GM06990 (cell line): ENCODE measurements at regions not wholly inside any gene's neighbourhood (a gene's known extent, or its start where the extent isn't known, plus 50 kb on each side); places are given as distances from the start of the nearest gene placed in this dataset.
A peak's percentile ranks its signal among the peaks of the same experiment; 100 is the strongest.

Experiments
- DNase-seq: peaks from one replicate; pipeline ENCODE4 v3.0.0-alpha.2; 2011; ENCODE audit not compliant: insufficient read length; ENCODE audit errors: extremely low read depth
- H3K27me3 ChIP-seq: replicated peaks from 2 replicates; pipeline ENCODE4 v1.6.0; 2011; ENCODE audit warnings: low read length; ENCODE audit not compliant: control insufficient read depth, insufficient read depth
- H3K36me3 ChIP-seq: 2 replicates; pipeline ENCODE4 v1.5.1; 2011; ENCODE audit warnings: low read length; ENCODE audit not compliant: control insufficient read depth, insufficient read depth
- H3K4me3 ChIP-seq: replicated peaks from 2 replicates; pipeline ENCODE4 v1.5.1; 2011; ENCODE audit warnings: low read depth, mild to moderate bottlenecking, control low read depth, low read length
- CTCF ChIP-seq: IDR thresholded peaks from 2 replicates; pipeline ENCODE4 v1.5.1; 2011; ENCODE audit warnings: low read length, control low read depth, mild to moderate bottlenecking, inconsistent platforms; ENCODE audit not compliant: insufficient read depth, poor library complexity, severe bottlenecking

GRCh38 chr3:59392116-59392515 is 342.3 kb upstream of the CFAP20DC start:
- DNase-seq: no peak
- no peaks in the 10 kb centered on the region for H3K36me3 ChIP-seq
- H3K27me3 ChIP-seq: no peaks in the 10 kb centered on the region
- TF ChIP-seq CTCF: no peak
- no peak overlapping the region for H3K4me3 ChIP-seq

GRCh38 chr3:59391131-59391530 is 341.3 kb upstream of the CFAP20DC start:
- Histone ChIP-seq H3K4me3 (no peak overlapping the region), H3K36me3 (no peaks in the 10 kb centered on the region), H3K27me3 (no peaks in the 10 kb centered on the region)
- no peak for TF ChIP-seq CTCF
- DNase-seq: no peak

- Histone ChIP-seq H3K36me3 (no peaks in the 10 kb centered on the region), H3K27me3 (no peaks in the 10 kb centered on the region), H3K4me3 (no peak overlapping the region)
- no peak for TF ChIP-seq CTCF
- peak; percentile 46 for DNase-seq
Measured at GRCh38 chr3:59388555-59389270, 338.9 kb upstream of the CFAP20DC start.

GRCh38 chr3:59386165-59386564 is 336.3 kb upstream of the CFAP20DC start:
- no peak for TF ChIP-seq CTCF
- H3K4me3 ChIP-seq: no peak overlapping the region
- H3K36me3 ChIP-seq: no peaks in the 10 kb centered on the region
- H3K27me3 ChIP-seq: no peaks in the 10 kb centered on the region
- DNase-seq: peak; percentile 78

- no peak overlapping the region for H3K4me3 ChIP-seq
- H3K27me3 ChIP-seq: no peaks in the 10 kb centered on the region
- DNase-seq: no peak
- no peak for TF ChIP-seq CTCF
- H3K36me3 ChIP-seq: no peaks in the 10 kb centered on the region
Measured at GRCh38 chr3:59385547-59385946, 335.7 kb upstream of the CFAP20DC start.

GRCh38 chr3:59381282-59381681 is 331.5 kb upstream of the CFAP20DC start:
- DNase-seq: peak; percentile 44
- Histone ChIP-seq H3K4me3 (no peak overlapping the region), H3K27me3 (no peaks in the 10 kb centered on the region), H3K36me3 (no peaks in the 10 kb centered on the region)
- no peak for TF ChIP-seq CTCF
